ENCODE measurements at regions not wholly inside any gene's neighbourhood (a gene's known extent, or its start where the extent isn't known, plus 50 kb on each side); places are given as distances from the start of the nearest gene placed in this dataset.

GRCh38 chr6:50974319-50974718 is 155.6 kb downstream of the TFAP2B start:
- Mint-ChIP-seq H3K27ac (no peak overlapping the region), H3K36me3 (ENCODE audit: low read depth) (no peaks in the 10 kb centered on the region), H3K4me1 (peaks cover 23% of the 10 kb centered on the region), H3K27me3 (ENCODE audit: low read depth) (no peaks in the 10 kb centered on the region), H3K4me3 (no peak overlapping the region), H3K9me3 (no peaks in the 10 kb centered on the region)
- TF ChIP-seq, protein P1, sequence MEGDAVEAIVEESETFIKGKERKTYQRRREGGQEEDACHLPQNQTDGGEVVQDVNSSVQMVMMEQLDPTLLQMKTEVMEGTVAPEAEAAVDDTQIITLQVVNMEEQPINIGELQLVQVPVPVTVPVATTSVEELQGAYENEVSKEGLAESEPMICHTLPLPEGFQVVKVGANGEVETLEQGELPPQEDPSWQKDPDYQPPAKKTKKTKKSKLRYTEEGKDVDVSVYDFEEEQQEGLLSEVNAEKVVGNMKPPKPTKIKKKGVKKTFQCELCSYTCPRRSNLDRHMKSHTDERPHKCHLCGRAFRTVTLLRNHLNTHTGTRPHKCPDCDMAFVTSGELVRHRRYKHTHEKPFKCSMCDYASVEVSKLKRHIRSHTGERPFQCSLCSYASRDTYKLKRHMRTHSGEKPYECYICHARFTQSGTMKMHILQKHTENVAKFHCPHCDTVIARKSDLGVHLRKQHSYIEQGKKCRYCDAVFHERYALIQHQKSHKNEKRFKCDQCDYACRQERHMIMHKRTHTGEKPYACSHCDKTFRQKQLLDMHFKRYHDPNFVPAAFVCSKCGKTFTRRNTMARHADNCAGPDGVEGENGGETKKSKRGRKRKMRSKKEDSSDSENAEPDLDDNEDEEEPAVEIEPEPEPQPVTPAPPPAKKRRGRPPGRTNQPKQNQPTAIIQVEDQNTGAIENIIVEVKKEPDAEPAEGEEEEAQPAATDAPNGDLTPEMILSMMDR (IDR thresholded peaks at IDR 0.05; ENCODE audit: unreplicated experiment in 3 of 3) = no peak

- Mint-ChIP-seq H3K27me3 (ENCODE audit: low read depth) (no peaks in the 10 kb centered on the region), H3K36me3 (ENCODE audit: low read depth) (no peaks in the 10 kb centered on the region), H3K4me1 (peaks cover 23% of the 10 kb centered on the region), H3K27ac (no peak overlapping the region), H3K4me3 (no peak overlapping the region), H3K9me3 (no peaks in the 10 kb centered on the region)
- TF ChIP-seq, protein P1 (IDR thresholded peaks at IDR 0.05; ENCODE audit: unreplicated experiment in 3 of 3) = no peak
Measured at GRCh38 chr6:50975216-50975615, 156.5 kb downstream of the TFAP2B start.

- TF ChIP-seq, protein P1 (IDR thresholded peaks at IDR 0.05; ENCODE audit: unreplicated experiment in 3 of 3) = no peak
- Mint-ChIP-seq H3K36me3 (ENCODE audit: low read depth) (no peaks in the 10 kb centered on the region), H3K4me3 (no peak overlapping the region), H3K27ac (peak overlapping the region in 1 of 3 experiments; percentile 75), H3K4me1 (peaks cover 17% of the 10 kb centered on the region), H3K27me3 (ENCODE audit: low read depth) (peaks cover 7% of the 10 kb centered on the region), H3K9me3 (no peaks in the 10 kb centered on the region)
Measured at GRCh38 chr6:50976907-50977306, 158.2 kb downstream of the TFAP2B start.

DNA sequence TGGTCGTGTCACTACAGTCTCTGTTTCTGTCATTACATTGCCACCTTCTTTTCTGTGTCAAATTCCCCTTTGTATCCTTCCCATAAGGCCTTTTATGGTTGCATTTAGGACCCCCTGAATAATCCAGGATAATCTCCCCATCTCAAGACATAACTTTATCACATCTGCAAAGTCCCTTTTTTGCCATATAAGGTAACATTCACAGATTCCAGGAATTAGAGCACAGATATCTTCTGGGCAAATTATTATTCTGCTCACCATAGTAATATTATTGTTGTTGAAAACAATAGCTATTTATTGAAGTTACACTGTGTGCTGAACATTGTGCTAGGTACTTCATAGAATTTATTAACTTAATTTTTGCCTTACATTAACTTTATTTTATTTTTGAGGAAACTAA is 159.1 kb downstream of the TFAP2B start:
- Mint-ChIP-seq H3K4me1 (peaks cover 12% of the 10 kb centered on the region), H3K4me3 (no peak overlapping the region), H3K36me3 (ENCODE audit: low read depth) (no peaks in the 10 kb centered on the region), H3K27me3 (ENCODE audit: low read depth) (peaks cover 7% of the 10 kb centered on the region), H3K27ac (peak overlapping the region in 1 of 3 experiments; percentile 94), H3K9me3 (no peaks in the 10 kb centered on the region)
- TF ChIP-seq, protein P1 (IDR thresholded peaks at IDR 0.05; ENCODE audit: unreplicated experiment in 3 of 3) = no peak

DNA sequence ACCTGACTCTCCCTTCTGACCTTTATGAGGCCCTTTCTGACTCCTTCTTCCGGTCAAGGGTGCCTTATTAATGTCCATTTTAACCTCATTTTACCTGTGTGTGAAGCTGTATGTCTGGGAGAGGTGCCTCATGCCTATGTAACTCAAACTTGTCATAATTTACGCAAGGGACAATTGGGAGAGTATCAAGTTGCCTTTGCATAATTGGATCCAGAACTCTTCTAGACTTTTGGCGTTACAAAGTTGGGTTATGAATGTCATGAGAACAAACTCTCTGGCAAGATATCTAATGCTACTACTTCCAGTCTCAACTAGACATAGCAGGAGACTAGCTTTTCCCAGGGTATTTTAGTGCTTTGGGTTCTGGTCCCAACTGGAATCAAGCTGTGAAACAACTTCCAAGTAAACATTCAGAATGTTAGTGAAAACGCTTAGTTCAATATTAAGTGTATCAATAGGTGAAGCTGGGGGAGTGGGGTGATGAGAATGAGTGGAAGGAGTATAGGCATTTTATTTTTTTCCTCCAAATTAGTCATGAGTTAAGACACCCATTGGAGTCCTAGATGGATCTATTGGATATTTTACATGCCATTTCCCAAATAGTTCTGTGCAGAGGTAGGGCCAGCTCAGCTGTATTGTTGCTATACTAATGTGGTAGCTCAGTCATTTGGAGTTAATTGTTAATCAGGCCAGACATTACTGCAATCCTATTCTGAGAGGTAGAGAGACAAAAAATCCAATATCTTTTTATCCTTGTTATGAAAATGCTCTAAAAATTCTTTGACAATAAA is 159.9 kb downstream of the TFAP2B start:
- H3K36me3 Mint-ChIP-seq (ENCODE audit: low read depth) = no peaks in the 10 kb centered on the region
- H3K9me3 Mint-ChIP-seq = no peaks in the 10 kb centered on the region
- peaks cover 12% of the 10 kb centered on the region for H3K4me1 Mint-ChIP-seq
- peak overlapping the region; percentile 10 to 94 (median 33) for H3K27ac Mint-ChIP-seq
- TF ChIP-seq, protein P1 (IDR thresholded peaks at IDR 0.05; ENCODE audit: unreplicated experiment in 3 of 3) = no peak
- H3K27me3 Mint-ChIP-seq (ENCODE audit: low read depth) = peaks cover 7% of the 10 kb centered on the region
- H3K4me3 Mint-ChIP-seq = no peak overlapping the region

- Mint-ChIP-seq H3K27ac (peak overlapping the region; percentile 10 to 94 (median 33)), H3K27me3 (ENCODE audit: low read depth) (peaks cover 7% of the 10 kb centered on the region), H3K4me3 (no peak overlapping the region), H3K36me3 (ENCODE audit: low read depth) (no peaks in the 10 kb centered on the region), H3K9me3 (no peaks in the 10 kb centered on the region), H3K4me1 (peaks cover 12% of the 10 kb centered on the region)
- TF ChIP-seq, protein P1 (IDR thresholded peaks at IDR 0.05; ENCODE audit: unreplicated experiment in 3 of 3) = no peak
Measured at GRCh38 chr6:50979171-50979525, 160.5 kb downstream of the TFAP2B start.

All from nephron (organoid).